ENCODE measurements at regions not wholly inside any gene's neighbourhood (a gene's known extent, or its start where the extent isn't known, plus 50 kb on each side); places are given as distances from the start of the nearest gene placed in this dataset.

DNA sequence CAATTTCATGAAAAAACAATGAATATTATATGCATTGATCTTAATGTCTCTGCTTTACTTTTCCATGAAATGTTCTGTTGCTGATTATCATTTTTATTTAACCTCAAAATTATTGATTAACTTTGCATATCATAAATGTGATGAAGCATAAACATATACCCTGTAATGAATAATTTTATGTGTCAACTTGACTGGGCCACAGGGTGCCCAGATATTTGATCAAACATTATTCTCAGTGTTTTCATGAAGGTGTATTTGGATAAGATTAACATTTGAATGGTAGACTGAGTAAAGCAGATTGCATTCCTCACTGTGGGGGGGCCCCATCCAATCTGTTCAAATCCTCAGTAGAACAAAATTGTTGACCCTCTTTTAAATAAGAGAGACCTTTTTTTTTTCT, 265.2 kb downstream of the CENPW start:
- TF ChIP-seq, protein P1, sequence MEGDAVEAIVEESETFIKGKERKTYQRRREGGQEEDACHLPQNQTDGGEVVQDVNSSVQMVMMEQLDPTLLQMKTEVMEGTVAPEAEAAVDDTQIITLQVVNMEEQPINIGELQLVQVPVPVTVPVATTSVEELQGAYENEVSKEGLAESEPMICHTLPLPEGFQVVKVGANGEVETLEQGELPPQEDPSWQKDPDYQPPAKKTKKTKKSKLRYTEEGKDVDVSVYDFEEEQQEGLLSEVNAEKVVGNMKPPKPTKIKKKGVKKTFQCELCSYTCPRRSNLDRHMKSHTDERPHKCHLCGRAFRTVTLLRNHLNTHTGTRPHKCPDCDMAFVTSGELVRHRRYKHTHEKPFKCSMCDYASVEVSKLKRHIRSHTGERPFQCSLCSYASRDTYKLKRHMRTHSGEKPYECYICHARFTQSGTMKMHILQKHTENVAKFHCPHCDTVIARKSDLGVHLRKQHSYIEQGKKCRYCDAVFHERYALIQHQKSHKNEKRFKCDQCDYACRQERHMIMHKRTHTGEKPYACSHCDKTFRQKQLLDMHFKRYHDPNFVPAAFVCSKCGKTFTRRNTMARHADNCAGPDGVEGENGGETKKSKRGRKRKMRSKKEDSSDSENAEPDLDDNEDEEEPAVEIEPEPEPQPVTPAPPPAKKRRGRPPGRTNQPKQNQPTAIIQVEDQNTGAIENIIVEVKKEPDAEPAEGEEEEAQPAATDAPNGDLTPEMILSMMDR (IDR thresholded peaks at IDR 0.05): no peak
- TF ChIP-seq POLR2A (IDR thresholded peaks at IDR 0.05; ENCODE audit: low read depth) (no peak), POLR2AphosphoS5 (IDR thresholded peaks at IDR 0.05) (no peak), EP300 (IDR thresholded peaks at IDR 0.05) (no peak)
